ENCODE measurements at regions not wholly inside any gene's neighbourhood (a gene's known extent, or its start where the extent isn't known, plus 50 kb on each side); places are given as distances from the start of the nearest gene placed in this dataset.

GRCh38 chr10:131437556-131438475 lies 126.3 kb upstream of the TCERG1L start:
- no peaks in the 10 kb centered on the region for H3K4me1 ChIP-seq (ENCODE audit: low read length)
- H3K27ac ChIP-seq (ENCODE audit: low read length) = no peak overlapping the region
- no peaks in the 10 kb centered on the region for H3K36me3 ChIP-seq (replicated peaks; ENCODE audit: insufficient read depth, low read length)
- TF ChIP-seq EZH2 (optimal IDR thresholded peaks at IDR 0.05; ENCODE audit: low read depth, low read length) (no peak), CTCF (IDR thresholded peaks at IDR 0.05; ENCODE audit: low read length) (no peak), EZH2phosphoT487 (IDR thresholded peaks at IDR 0.05; ENCODE audit: low read length) (no peak)
- no peaks in the 10 kb centered on the region for H3K9me3 ChIP-seq (replicated peaks; ENCODE audit: insufficient read depth, low read length)
- no peaks in the 10 kb centered on the region; the same call in 1 of the 2 replicates for H3K27me3 ChIP-seq (replicated peaks; ENCODE audit: insufficient read depth, low read length)
- H3K4me2 ChIP-seq (ENCODE audit: low read depth, low read length) = no peak overlapping the region
- H3K9ac ChIP-seq (ENCODE audit: low read length) = no peak overlapping the region
- H3K4me3 ChIP-seq (ENCODE audit: low read length) = no peak overlapping the region
- H4K20me1 ChIP-seq (ENCODE audit: insufficient read depth, low read length) = no peaks in the 10 kb centered on the region
- no peak overlapping the region for H2AFZ ChIP-seq (ENCODE audit: low read length)
- DNase-seq = no peak
- H3F3A ChIP-seq (ENCODE audit: insufficient read depth, low read length) = no peaks in the 10 kb centered on the region
- no peaks in the 10 kb centered on the region for H3K79me2 ChIP-seq (ENCODE audit: low read length)
- no peaks in the 10 kb centered on the region for H3K9me2 ChIP-seq (replicated peaks; ENCODE audit: insufficient read depth, low read length)

- no peaks in the 10 kb centered on the region for H3K79me2 ChIP-seq (ENCODE audit: low read length)
- no peaks in the 10 kb centered on the region for H3K9me3 ChIP-seq (replicated peaks; ENCODE audit: insufficient read depth, low read length)
- no peaks in the 10 kb centered on the region; the same call in 1 of the 2 replicates for H3K27me3 ChIP-seq (replicated peaks; ENCODE audit: insufficient read depth, low read length)
Measured at GRCh38 chr10:131438665-131439064, 127.1 kb upstream of the TCERG1L start.

GRCh38 chr10:131439705-131440104 lies 128.2 kb upstream of the TCERG1L start:
- Histone ChIP-seq H3K4me1 (ENCODE audit: low read length) (no peaks in the 10 kb centered on the region), H3K79me2 (ENCODE audit: low read length) (no peaks in the 10 kb centered on the region), H3K27ac (ENCODE audit: low read length) (no peak overlapping the region), H3K36me3 (replicated peaks; ENCODE audit: insufficient read depth, low read length) (no peaks in the 10 kb centered on the region), H3K27me3 (replicated peaks; ENCODE audit: insufficient read depth, low read length) (no peaks in the 10 kb centered on the region; the same call in 1 of the 2 replicates), H3K9ac (ENCODE audit: low read length) (no peak overlapping the region), H3F3A (ENCODE audit: insufficient read depth, low read length) (no peaks in the 10 kb centered on the region), H3K9me2 (replicated peaks; ENCODE audit: insufficient read depth, low read length) (no peaks in the 10 kb centered on the region), H2AFZ (ENCODE audit: low read length) (no peak overlapping the region), H4K20me1 (ENCODE audit: insufficient read depth, low read length) (no peaks in the 10 kb centered on the region), H3K4me3 (ENCODE audit: low read length) (no peak overlapping the region), H3K9me3 (replicated peaks; ENCODE audit: insufficient read depth, low read length) (no peaks in the 10 kb centered on the region), H3K4me2 (ENCODE audit: low read depth, low read length) (no peak overlapping the region)
- no peak for DNase-seq
- TF ChIP-seq EZH2 (optimal IDR thresholded peaks at IDR 0.05; ENCODE audit: low read depth, low read length) = no peak
- TF ChIP-seq EZH2phosphoT487 (IDR thresholded peaks at IDR 0.05; ENCODE audit: low read length) = no peak
- TF ChIP-seq CTCF (IDR thresholded peaks at IDR 0.05; ENCODE audit: low read length) = no peak

More at GRCh38 chr10:131438665-131439064, 127.1 kb upstream of the TCERG1L start:
- Histone ChIP-seq H3K9ac (ENCODE audit: low read length) (no peak overlapping the region), H3K36me3 (replicated peaks; ENCODE audit: insufficient read depth, low read length) (no peaks in the 10 kb centered on the region), H4K20me1 (ENCODE audit: insufficient read depth, low read length) (no peaks in the 10 kb centered on the region), H3K4me3 (ENCODE audit: low read length) (no peak overlapping the region), H2AFZ (ENCODE audit: low read length) (no peak overlapping the region), H3F3A (ENCODE audit: insufficient read depth, low read length) (no peaks in the 10 kb centered on the region), H3K27ac (ENCODE audit: low read length) (no peak overlapping the region), H3K4me1 (ENCODE audit: low read length) (no peaks in the 10 kb centered on the region), H3K9me2 (replicated peaks; ENCODE audit: insufficient read depth, low read length) (no peaks in the 10 kb centered on the region), H3K4me2 (ENCODE audit: low read depth, low read length) (no peak overlapping the region)
- no peak for DNase-seq
- TF ChIP-seq CTCF (IDR thresholded peaks at IDR 0.05; ENCODE audit: low read length) (no peak), EZH2 (optimal IDR thresholded peaks at IDR 0.05; ENCODE audit: low read depth, low read length) (no peak), EZH2phosphoT487 (IDR thresholded peaks at IDR 0.05; ENCODE audit: low read length) (no peak)

Measured in MM.1S (cell line).